ENCODE measurements at regions not wholly inside any gene's neighbourhood (a gene's known extent, or its start where the extent isn't known, plus 50 kb on each side); places are given as distances from the start of the nearest gene placed in this dataset.

- TF ChIP-seq, protein P1, sequence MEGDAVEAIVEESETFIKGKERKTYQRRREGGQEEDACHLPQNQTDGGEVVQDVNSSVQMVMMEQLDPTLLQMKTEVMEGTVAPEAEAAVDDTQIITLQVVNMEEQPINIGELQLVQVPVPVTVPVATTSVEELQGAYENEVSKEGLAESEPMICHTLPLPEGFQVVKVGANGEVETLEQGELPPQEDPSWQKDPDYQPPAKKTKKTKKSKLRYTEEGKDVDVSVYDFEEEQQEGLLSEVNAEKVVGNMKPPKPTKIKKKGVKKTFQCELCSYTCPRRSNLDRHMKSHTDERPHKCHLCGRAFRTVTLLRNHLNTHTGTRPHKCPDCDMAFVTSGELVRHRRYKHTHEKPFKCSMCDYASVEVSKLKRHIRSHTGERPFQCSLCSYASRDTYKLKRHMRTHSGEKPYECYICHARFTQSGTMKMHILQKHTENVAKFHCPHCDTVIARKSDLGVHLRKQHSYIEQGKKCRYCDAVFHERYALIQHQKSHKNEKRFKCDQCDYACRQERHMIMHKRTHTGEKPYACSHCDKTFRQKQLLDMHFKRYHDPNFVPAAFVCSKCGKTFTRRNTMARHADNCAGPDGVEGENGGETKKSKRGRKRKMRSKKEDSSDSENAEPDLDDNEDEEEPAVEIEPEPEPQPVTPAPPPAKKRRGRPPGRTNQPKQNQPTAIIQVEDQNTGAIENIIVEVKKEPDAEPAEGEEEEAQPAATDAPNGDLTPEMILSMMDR (IDR thresholded peaks at IDR 0.05), result no peak
- no peak for TF ChIP-seq POLR2AphosphoS5 (IDR thresholded peaks at IDR 0.05)
- no peak for TF ChIP-seq POLR2A (IDR thresholded peaks at IDR 0.05)
- no peak for TF ChIP-seq EP300 (IDR thresholded peaks at IDR 0.05)
Observed at GRCh38 chr2:155518094-155518493, 814.4 kb downstream of the NR4A2 start.

Data from sigmoid colon (tissue), 4 donors.